Loucy (cell line): ENCODE measurements at regions not wholly inside any gene's neighbourhood (a gene's known extent, or its start where the extent isn't known, plus 50 kb on each side); places are given as distances from the start of the nearest gene placed in this dataset.

ENCODE experiments used
- H2AFZ ChIP-seq: fragments of 200-600 bp; sonication (generic); 2 replicates; pipeline ENCODE4 v1.6.0; 2016; ENCODE audit warnings: antibody characterized with exemption, mild to moderate bottlenecking, low read length, moderate library complexity
- H3F3A ChIP-seq: fragments of 200-600 bp; 2 replicates; pipeline ENCODE4 v1.6.0; 2016; ENCODE audit warnings: antibody characterized with exemption, low read depth, mild to moderate bottlenecking
- H3K27me3 ChIP-seq: fragments of 200-600 bp; sonication (generic); 2 replicates; pipeline ENCODE4 v1.6.1; 2014; ENCODE audit warnings: low read length, mild to moderate bottlenecking; ENCODE audit not compliant: insufficient read depth, poor library complexity, severe bottlenecking
- H3K36me3 ChIP-seq: fragments of 200-600 bp; sonication (generic); 2 replicates; pipeline ENCODE4 v1.6.1; 2016; ENCODE audit warnings: low read length; ENCODE audit not compliant: insufficient read depth
- H3K4me1 ChIP-seq: fragments of 200-600 bp; sonication (generic); 2 replicates; pipeline ENCODE4 v1.5.1; 2014; ENCODE audit warnings: low read length, mild to moderate bottlenecking; ENCODE audit not compliant: insufficient read depth, poor library complexity, severe bottlenecking
- H3K4me2 ChIP-seq: fragments of 200-600 bp; sonication (generic); 2 replicates; pipeline ENCODE4 v1.6.0; 2014; ENCODE audit warnings: antibody characterized with exemption, low read length, low read depth, mild to moderate bottlenecking; ENCODE audit not compliant: poor library complexity, severe bottlenecking
- H3K4me3 ChIP-seq: fragments of 200-600 bp; sonication (generic); 2 replicates; pipeline ENCODE4 v1.5.1; 2014; ENCODE audit warnings: low read length, mild to moderate bottlenecking, mixed read lengths; ENCODE audit not compliant: poor library complexity, severe bottlenecking
- H3K79me2 ChIP-seq: fragments of 200-600 bp; sonication (generic); 2 replicates; pipeline ENCODE4 v1.6.1; 2014; ENCODE audit warnings: low read length; ENCODE audit not compliant: insufficient read depth
- H3K9ac ChIP-seq: fragments of 200-600 bp; sonication (generic); 2 replicates; pipeline ENCODE4 v1.6.0; 2014; ENCODE audit warnings: mild to moderate bottlenecking, low read depth, low read length, moderate library complexity; ENCODE audit not compliant: poor library complexity, severe bottlenecking
- H3K9me2 ChIP-seq: fragments of 200-600 bp; sonication (generic); replicated peaks from 2 replicates; pipeline ENCODE4 v1.6.1; 2016; ENCODE audit warnings: low read depth, low read length, mixed read lengths
- H3K9me3 ChIP-seq: fragments of 200-600 bp; sonication (generic); 2 replicates; pipeline ENCODE4 v1.6.1; 2014; ENCODE audit warnings: mild to moderate bottlenecking, antibody characterized with exemption, low read length, low read depth; ENCODE audit not compliant: insufficient read depth
- H4K20me1 ChIP-seq: fragments of 200-600 bp; sonication (generic); 2 replicates; pipeline ENCODE4 v1.6.0; 2014; ENCODE audit warnings: antibody characterized with exemption, low read length, mild to moderate bottlenecking; ENCODE audit not compliant: insufficient read depth, poor library complexity, severe bottlenecking
- CTCF ChIP-seq: fragments of 200-600 bp; sonication (generic); conservative IDR thresholded peaks from 2 replicates; pipeline ENCODE4 v1.5.1; 2014; ENCODE audit warnings: mild to moderate bottlenecking, antibody characterized with exemption, low read length
- EZH2phosphoT487 ChIP-seq: fragments of 200-600 bp; IDR thresholded peaks from 2 replicates; pipeline ENCODE4 v1.6.1; 2018; ENCODE audit warnings: antibody characterized with exemption, mild to moderate bottlenecking, moderate library complexity, borderline replicate concordance

DNA sequence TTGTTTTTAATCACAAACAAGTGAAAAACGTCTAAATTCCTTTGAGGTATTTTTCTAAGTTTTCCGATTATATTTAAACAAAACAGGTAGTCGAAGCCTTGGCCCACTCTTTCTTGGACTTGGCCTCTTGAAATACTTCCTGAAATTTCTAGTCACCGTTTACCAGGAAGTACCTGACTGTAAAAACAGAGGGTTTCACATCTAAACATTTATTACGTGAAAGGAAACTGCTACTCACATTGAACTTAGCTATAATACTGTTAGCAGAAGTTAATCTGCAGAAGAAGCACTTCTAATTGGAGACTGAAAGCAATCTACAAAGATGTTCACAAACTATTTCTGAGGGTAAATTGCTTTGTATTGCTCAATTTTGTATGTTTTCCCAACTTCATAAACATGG lies 526.0 kb upstream of the ADGRL4 start:
- Histone ChIP-seq H2AFZ (no peak overlapping the region), H3K4me3 (no peak overlapping the region), H3K4me2 (no peak overlapping the region), H3K79me2 (no peaks in the 10 kb centered on the region), H3K4me1 (no peaks in the 10 kb centered on the region), H4K20me1 (no peaks in the 10 kb centered on the region), H3K9ac (no peak overlapping the region), H3F3A (no peaks in the 10 kb centered on the region), H3K9me2 (no peaks in the 10 kb centered on the region), H3K36me3 (no peaks in the 10 kb centered on the region), H3K9me3 (no peaks in the 10 kb centered on the region), H3K27me3 (no peaks in the 10 kb centered on the region)
- TF ChIP-seq EZH2phosphoT487 (no peak), CTCF (no peak)

- no peaks in the 10 kb centered on the region for H3F3A ChIP-seq
- no peaks in the 10 kb centered on the region for H3K27me3 ChIP-seq
- no peak overlapping the region for H3K4me2 ChIP-seq
- TF ChIP-seq EZH2phosphoT487 (no peak), CTCF (no peak)
- no peaks in the 10 kb centered on the region for H4K20me1 ChIP-seq
- no peak overlapping the region for H3K4me3 ChIP-seq
- no peaks in the 10 kb centered on the region for H3K4me1 ChIP-seq
- H3K9ac ChIP-seq = no peak overlapping the region
- H3K36me3 ChIP-seq = no peaks in the 10 kb centered on the region
- H3K79me2 ChIP-seq = no peaks in the 10 kb centered on the region
- H2AFZ ChIP-seq = no peak overlapping the region
- H3K9me2 ChIP-seq = no peaks in the 10 kb centered on the region
- no peaks in the 10 kb centered on the region for H3K9me3 ChIP-seq
Observed at GRCh38 chr1:79531790-79532189, 525.3 kb upstream of the ADGRL4 start.

- no peaks in the 10 kb centered on the region for H3K27me3 ChIP-seq
- H2AFZ ChIP-seq = no peak overlapping the region
- no peaks in the 10 kb centered on the region for H3K79me2 ChIP-seq
- no peaks in the 10 kb centered on the region for H4K20me1 ChIP-seq
- no peaks in the 10 kb centered on the region for H3K9me3 ChIP-seq
- H3K4me2 ChIP-seq = no peak overlapping the region
- no peak overlapping the region for H3K4me3 ChIP-seq
- no peak overlapping the region for H3K9ac ChIP-seq
- no peaks in the 10 kb centered on the region for H3K4me1 ChIP-seq
- H3K9me2 ChIP-seq = no peaks in the 10 kb centered on the region
- no peaks in the 10 kb centered on the region for H3K36me3 ChIP-seq
- TF ChIP-seq EZH2phosphoT487 = no peak
- no peak for TF ChIP-seq CTCF
- H3F3A ChIP-seq = no peaks in the 10 kb centered on the region
Observed at GRCh38 chr1:79530476-79530875, 523.9 kb upstream of the ADGRL4 start.
